ENCODE measurements at regions not wholly inside any gene's neighbourhood (a gene's known extent, or its start where the extent isn't known, plus 50 kb on each side); places are given as distances from the start of the nearest gene placed in this dataset.

- Histone ChIP-seq H3K27ac (ENCODE audit: low read length) (no peak overlapping the region), H3K9ac (ENCODE audit: low read length) (no peak overlapping the region)
Observed at GRCh38 chr6:170179616-170180324, 111.1 kb downstream of the DLL1 start.

GRCh38 chr6:170178561-170179477 lies 112.1 kb downstream of the DLL1 start:
- Histone ChIP-seq H3K36me3 (ENCODE audit: control insufficient read depth, low read depth, low read length) (no peaks in the 10 kb centered on the region), H3K9me3 (ENCODE audit: control insufficient read depth, low read depth, low read length) (no peaks in the 10 kb centered on the region), H3K27ac (ENCODE audit: low read length) (no peak overlapping the region), H3K4me1 (ENCODE audit: control insufficient read depth, low read depth, low read length) (no peaks in the 10 kb centered on the region), H3K4me3 (ENCODE audit: low read length) (no peak overlapping the region), H3K27me3 (ENCODE audit: control insufficient read depth, insufficient read depth, low read length) (no peaks in the 10 kb centered on the region), H3K9ac (ENCODE audit: low read length) (no peak overlapping the region)

More at GRCh38 chr6:170179616-170180324, 111.1 kb downstream of the DLL1 start:
- H3K27me3 ChIP-seq (ENCODE audit: control insufficient read depth, insufficient read depth, low read length), result no peaks in the 10 kb centered on the region
- H3K4me3 ChIP-seq (ENCODE audit: low read length), result no peak overlapping the region
- H3K9me3 ChIP-seq (ENCODE audit: control insufficient read depth, low read depth, low read length), result no peaks in the 10 kb centered on the region
- no peaks in the 10 kb centered on the region for H3K4me1 ChIP-seq (ENCODE audit: control insufficient read depth, low read depth, low read length)
- no peaks in the 10 kb centered on the region for H3K36me3 ChIP-seq (ENCODE audit: control insufficient read depth, low read depth, low read length)

- Histone ChIP-seq H3K27me3 (ENCODE audit: control insufficient read depth, insufficient read depth, low read length) (no peaks in the 10 kb centered on the region), H3K4me1 (ENCODE audit: control insufficient read depth, low read depth, low read length) (no peaks in the 10 kb centered on the region), H3K27ac (ENCODE audit: low read length) (no peak overlapping the region), H3K9me3 (ENCODE audit: control insufficient read depth, low read depth, low read length) (no peaks in the 10 kb centered on the region), H3K4me3 (ENCODE audit: low read length) (no peak overlapping the region), H3K36me3 (ENCODE audit: control insufficient read depth, low read depth, low read length) (no peaks in the 10 kb centered on the region), H3K9ac (ENCODE audit: low read length) (no peak overlapping the region)
Observed at GRCh38 chr6:170177772-170178560, 112.9 kb downstream of the DLL1 start.

- Histone ChIP-seq H3K27ac (ENCODE audit: low read length) (no peak overlapping the region), H3K4me1 (ENCODE audit: control insufficient read depth, low read depth, low read length) (no peaks in the 10 kb centered on the region), H3K36me3 (ENCODE audit: control insufficient read depth, low read depth, low read length) (no peaks in the 10 kb centered on the region), H3K9ac (ENCODE audit: low read length) (no peak overlapping the region), H3K4me3 (ENCODE audit: low read length) (no peak overlapping the region), H3K9me3 (ENCODE audit: control insufficient read depth, low read depth, low read length) (no peaks in the 10 kb centered on the region), H3K27me3 (ENCODE audit: control insufficient read depth, insufficient read depth, low read length) (no peaks in the 10 kb centered on the region)
Observed at GRCh38 chr6:170176898-170177771, 113.7 kb downstream of the DLL1 start.

- Histone ChIP-seq H3K9ac (ENCODE audit: low read length) (no peak overlapping the region), H3K36me3 (ENCODE audit: control insufficient read depth, low read depth, low read length) (no peaks in the 10 kb centered on the region), H3K9me3 (ENCODE audit: control insufficient read depth, low read depth, low read length) (no peaks in the 10 kb centered on the region), H3K4me3 (ENCODE audit: low read length) (no peak overlapping the region), H3K27ac (ENCODE audit: low read length) (no peak overlapping the region), H3K4me1 (ENCODE audit: control insufficient read depth, low read depth, low read length) (no peaks in the 10 kb centered on the region), H3K27me3 (ENCODE audit: control insufficient read depth, insufficient read depth, low read length) (no peaks in the 10 kb centered on the region)
Observed at GRCh38 chr6:170176136-170176897, 114.6 kb downstream of the DLL1 start.

- H3K27ac ChIP-seq (ENCODE audit: low read length), result no peak overlapping the region
- no peaks in the 10 kb centered on the region for H3K9me3 ChIP-seq (ENCODE audit: control insufficient read depth, low read depth, low read length)
- no peaks in the 10 kb centered on the region for H3K4me1 ChIP-seq (ENCODE audit: control insufficient read depth, low read depth, low read length)
- no peaks in the 10 kb centered on the region for H3K27me3 ChIP-seq (ENCODE audit: control insufficient read depth, insufficient read depth, low read length)
- no peaks in the 10 kb centered on the region for H3K36me3 ChIP-seq (ENCODE audit: control insufficient read depth, low read depth, low read length)
- no peak overlapping the region for H3K4me3 ChIP-seq (ENCODE audit: low read length)
- no peak overlapping the region for H3K9ac ChIP-seq (ENCODE audit: low read length)
Observed at GRCh38 chr6:170175644-170176135, 115.2 kb downstream of the DLL1 start.

GRCh38 chr6:170174771-170175643 lies 115.9 kb downstream of the DLL1 start:
- no peaks in the 10 kb centered on the region for H3K36me3 ChIP-seq (ENCODE audit: control insufficient read depth, low read depth, low read length)
- H3K4me3 ChIP-seq (ENCODE audit: low read length), result no peak overlapping the region
- H3K9ac ChIP-seq (ENCODE audit: low read length), result no peak overlapping the region
- H3K27ac ChIP-seq (ENCODE audit: low read length), result no peak overlapping the region
- no peaks in the 10 kb centered on the region for H3K27me3 ChIP-seq (ENCODE audit: control insufficient read depth, insufficient read depth, low read length)
- no peaks in the 10 kb centered on the region for H3K4me1 ChIP-seq (ENCODE audit: control insufficient read depth, low read depth, low read length)
- H3K9me3 ChIP-seq (ENCODE audit: control insufficient read depth, low read depth, low read length), result peaks cover 5% of the 10 kb centered on the region

GRCh38 chr6:170174124-170174770 lies 116.6 kb downstream of the DLL1 start:
- H3K9me3 ChIP-seq (ENCODE audit: control insufficient read depth, low read depth, low read length), result peaks cover 8% of the 10 kb centered on the region
- H3K36me3 ChIP-seq (ENCODE audit: control insufficient read depth, low read depth, low read length), result no peaks in the 10 kb centered on the region
- no peak overlapping the region for H3K27ac ChIP-seq (ENCODE audit: low read length)
- no peaks in the 10 kb centered on the region for H3K27me3 ChIP-seq (ENCODE audit: control insufficient read depth, insufficient read depth, low read length)
- no peaks in the 10 kb centered on the region for H3K4me1 ChIP-seq (ENCODE audit: control insufficient read depth, low read depth, low read length)
- H3K4me3 ChIP-seq (ENCODE audit: low read length), result no peak overlapping the region
- no peak overlapping the region for H3K9ac ChIP-seq (ENCODE audit: low read length)

- Histone ChIP-seq H3K27ac (ENCODE audit: low read length) (no peak overlapping the region), H3K4me3 (ENCODE audit: low read length) (no peak overlapping the region), H3K9me3 (ENCODE audit: control insufficient read depth, low read depth, low read length) (peaks cover 15% of the 10 kb centered on the region), H3K9ac (ENCODE audit: low read length) (no peak overlapping the region), H3K27me3 (ENCODE audit: control insufficient read depth, insufficient read depth, low read length) (no peaks in the 10 kb centered on the region), H3K36me3 (ENCODE audit: control insufficient read depth, low read depth, low read length) (no peaks in the 10 kb centered on the region), H3K4me1 (ENCODE audit: control insufficient read depth, low read depth, low read length) (no peaks in the 10 kb centered on the region)
Observed at GRCh38 chr6:170173335-170173881, 117.5 kb downstream of the DLL1 start.
